C4-2B (cell line): ENCODE measurements at regions not wholly inside any gene's neighbourhood (a gene's known extent, or its start where the extent isn't known, plus 50 kb on each side); places are given as distances from the start of the nearest gene placed in this dataset.

Experiments
- CTCF ChIP-seq: fragments of 450-650 bp; conservative IDR thresholded peaks from 2 replicates; pipeline ENCODE4 v1.5.1; 2017; ENCODE audit warnings: mild to moderate bottlenecking
- ZFX ChIP-seq: fragments of 450-650 bp; IDR thresholded peaks from 2 replicates; pipeline ENCODE4 v1.6.1; 2017

GRCh38 chr3:117941756-117942155 is 1092.9 kb downstream of the IGSF11 start:
- no peak for TF ChIP-seq CTCF
- TF ChIP-seq ZFX, result no peak
